Lower leg skin (tissue), 4 donors: ENCODE measurements at regions not wholly inside any gene's neighbourhood (a gene's known extent, or its start where the extent isn't known, plus 50 kb on each side); places are given as distances from the start of the nearest gene placed in this dataset.

Source experiments
- DNase-seq, 2 donors: peaks; one replicate each; pipeline ENCODE4 v3.0.0-alpha.2; 2019; ENCODE audit warnings: low spot score in 2 of 2
- H3K4me3 ChIP-seq: fragments of 200-600 bp; sonication (generic); 2 replicates; pipeline ENCODE4 v1.5.1; 2017; ENCODE audit warnings: mild to moderate bottlenecking, low read depth; ENCODE audit not compliant: poor library complexity, severe bottlenecking
- CTCF ChIP-seq, 3 donors: fragments of 450-650 bp; IDR thresholded peaks; one replicate each; pipeline ENCODE4 v1.5.1; 2016; ENCODE audit warnings: antibody characterized with exemption in 3 of 3, mild to moderate bottlenecking in 3 of 3, moderate library complexity in 2 of 3
- POLR2A ChIP-seq, 2 donors: fragments of 450-650 bp; IDR thresholded peaks; one replicate each; pipeline ENCODE4 v1.6.1; 2016 to 2017; ENCODE audit warnings: antibody characterized with exemption in 2 of 2, mild to moderate bottlenecking in 1 of 2, moderate library complexity in 1 of 2
- WGBS, 2 donors: methylation state at CpG; one replicate each; pipeline ENCODE4 v1.1.5; 2018; 5-methylcytosine and 5-hydroxymethylcytosine counted together
- intact Hi-C: fragments of 100-400 bp; cut with DNase I; formaldehyde crosslinking; loops from one replicate; pipeline ENCODE4 v1.15.0; 2023; ENCODE audit warnings: low total_unique reads

GRCh38 chr12:94889445-94890210 lies 113.9 kb downstream of the NDUFA12 start:
- no peak for DNase-seq
- no peak for TF ChIP-seq POLR2A (IDR thresholded peaks at IDR 0.05)
- no peak for TF ChIP-seq CTCF (IDR thresholded peaks at IDR 0.05)

GRCh38 chr12:94879542-94879941 lies 124.0 kb downstream of the NDUFA12 start:
- no peak for DNase-seq
- WGBS, 2 donors, result 49 to 50% methylated on average over 5 of the region's 5 CpGs
- TF ChIP-seq CTCF (IDR thresholded peaks at IDR 0.05) (no peak), POLR2A (IDR thresholded peaks at IDR 0.05) (no peak)

More at GRCh38 chr12:94889445-94890210, 113.9 kb downstream of the NDUFA12 start:
- intact Hi-C loops, result no loop called here
- no peak overlapping the region for H3K4me3 ChIP-seq
- 78 to 85% methylated on average over 5 of the region's 5 CpGs for WGBS, 2 donors

GRCh38 chr12:94875525-94875924 lies 128.0 kb downstream of the NDUFA12 start:
- WGBS, 2 donors, result 22 to 47% methylated on average over 5 of the region's 5 CpGs
- no peak for DNase-seq
- TF ChIP-seq POLR2A (IDR thresholded peaks at IDR 0.05) (no peak), CTCF (IDR thresholded peaks at IDR 0.05) (no peak)
- H3K4me3 ChIP-seq, result no peak overlapping the region
- intact Hi-C loops, result no loop called here

More at GRCh38 chr12:94879542-94879941, 124.0 kb downstream of the NDUFA12 start:
- intact Hi-C loops, result no loop called here
- no peak overlapping the region for H3K4me3 ChIP-seq

GRCh38 chr12:94874518-94875302 lies 128.8 kb downstream of the NDUFA12 start:
- WGBS, 2 donors, result 12 to 16% methylated on average over 20 of the region's 20 CpGs
- TF ChIP-seq POLR2A (IDR thresholded peaks at IDR 0.05) (no peak), CTCF (IDR thresholded peaks at IDR 0.05) (no peak)
- no peak overlapping the region for H3K4me3 ChIP-seq
- intact Hi-C loops, result no loop called here
- DNase-seq, result no peak

GRCh38 chr12:94873734-94874517 lies 129.6 kb downstream of the NDUFA12 start:
- H3K4me3 ChIP-seq, result peak overlapping the region; percentile 25
- no peak for DNase-seq
- 4% methylated on average over 41 to 45 of the region's 64 CpGs for WGBS, 2 donors
- intact Hi-C loops, result no loop called here
- no peak for TF ChIP-seq CTCF (IDR thresholded peaks at IDR 0.05)
- TF ChIP-seq POLR2A (IDR thresholded peaks at IDR 0.05), result no peak
